Neural cell (in vitro differentiated cells): ENCODE measurements at regions not wholly inside any gene's neighbourhood (a gene's known extent, or its start where the extent isn't known, plus 50 kb on each side); places are given as distances from the start of the nearest gene placed in this dataset.

Experiments used
- H2AFZ ChIP-seq: fragments of 200-600, 300-800 bp; sonication (generic), shearing (Covaris generic); 2 replicates; pipeline ENCODE4 v1.6.0; 2014; ENCODE audit warnings: low read depth, mild to moderate bottlenecking, antibody characterized with exemption, low read length, moderate library complexity
- H3F3A ChIP-seq: fragments of 200-600 bp; shearing (Covaris generic); 2 replicates; pipeline ENCODE4 v1.6.1; 2016; ENCODE audit warnings: mild to moderate bottlenecking, moderate library complexity, mixed read lengths, antibody characterized with exemption, low read length; ENCODE audit not compliant: insufficient read depth, poor library complexity, severe bottlenecking
- H3K27ac ChIP-seq: fragments of 200-600, 300-800 bp; sonication (generic), shearing (Covaris generic); 2 replicates; pipeline ENCODE4 v1.5.1; 2014; ENCODE audit warnings: mild to moderate bottlenecking, low read length, moderate library complexity
- H3K27me3 ChIP-seq: fragments of 300-800, 200-600 bp; sonication (generic), shearing (Covaris generic); 2 replicates; pipeline ENCODE4 v1.6.0; 2014; ENCODE audit warnings: mild to moderate bottlenecking, low read depth, low read length, moderate library complexity; ENCODE audit not compliant: insufficient read depth
- H3K36me3 ChIP-seq: fragments of 300-800, 200-600 bp; sonication (generic), shearing (Covaris generic); 2 replicates; pipeline ENCODE4 v1.5.1; 2014; ENCODE audit warnings: mild to moderate bottlenecking, antibody characterized with exemption, low read length, moderate library complexity; ENCODE audit not compliant: insufficient read depth
- H3K4me2 ChIP-seq: fragments of 300-800, 200-600 bp; sonication (generic), shearing (Covaris generic); 2 replicates; pipeline ENCODE4 v1.6.0; 2014; ENCODE audit warnings: mild to moderate bottlenecking, low read length
- H3K4me3 ChIP-seq: fragments of 300-800, 200-600 bp; sonication (generic), shearing (Covaris generic); 2 replicates; pipeline ENCODE4 v1.5.1; 2014; ENCODE audit warnings: mild to moderate bottlenecking, low read length, moderate library complexity
- H3K79me2 ChIP-seq: fragments of 200-600 bp; shearing (Covaris generic); replicated peaks from 2 replicates; pipeline ENCODE4 v1.6.0; 2014; ENCODE audit warnings: mild to moderate bottlenecking, low read length, moderate library complexity; ENCODE audit not compliant: insufficient read depth
- H3K9ac ChIP-seq: fragments of 300-800, 200-600 bp; sonication (generic), shearing (Covaris generic); 2 replicates; pipeline ENCODE4 v1.6.1; 2016; ENCODE audit warnings: mild to moderate bottlenecking, low read length, mixed read lengths
- H3K9me2 ChIP-seq: fragments of 200-600 bp; shearing (Covaris generic); 2 replicates; pipeline ENCODE4 v1.6.1; 2016; ENCODE audit warnings: mild to moderate bottlenecking, low read length, mixed read lengths; ENCODE audit not compliant: insufficient read depth
- H3K9me3 ChIP-seq: fragments of 200-600, 300-800 bp; sonication (generic), shearing (Covaris generic); 2 replicates; pipeline ENCODE4 v1.6.1; 2016; ENCODE audit warnings: mild to moderate bottlenecking, mixed run types, low read length, moderate library complexity, mixed read lengths
- H4K20me1 ChIP-seq: fragments of 200-600 bp; shearing (Covaris generic); 2 replicates; pipeline ENCODE4 v1.6.1; 2016; ENCODE audit warnings: mild to moderate bottlenecking, mixed run types; ENCODE audit not compliant: insufficient read depth
- EP300 ChIP-seq: fragments of 450-650 bp; conservative IDR thresholded peaks from 2 replicates; pipeline ENCODE4 v1.6.1; 2014; ENCODE audit warnings: antibody characterized with exemption, mild to moderate bottlenecking, moderate library complexity; ENCODE audit not compliant: poor library complexity, severe bottlenecking
- EZH2 ChIP-seq: fragments of 200-600, 300-800 bp; shearing (Covaris generic), sonication (generic); IDR thresholded peaks from 2 replicates; pipeline ENCODE4 v1.6.1; 2014; ENCODE audit warnings: antibody characterized with exemption, low read length, borderline replicate concordance, mild to moderate bottlenecking; ENCODE audit not compliant: insufficient read depth, poor library complexity, severe bottlenecking
- MXI1 ChIP-seq: fragments of 450-650 bp; conservative IDR thresholded peaks from 2 replicates; pipeline ENCODE4 v1.6.1; 2014; ENCODE audit warnings: antibody characterized with exemption, mild to moderate bottlenecking; ENCODE audit not compliant: poor library complexity, severe bottlenecking
- POLR2AphosphoS5 ChIP-seq: IDR thresholded peaks from 2 replicates; pipeline ENCODE4 v1.6.1; 2012
- RAD21 ChIP-seq: fragments of 450-650 bp; conservative IDR thresholded peaks from 2 replicates; pipeline ENCODE4 v1.6.1; 2014; ENCODE audit warnings: antibody characterized with exemption, mild to moderate bottlenecking, moderate library complexity
- REST ChIP-seq: IDR thresholded peaks from 2 replicates; pipeline ENCODE4 v1.6.1; 2012; ENCODE audit warnings: borderline replicate concordance
- SMC3 ChIP-seq: fragments of 450-650 bp; conservative IDR thresholded peaks from 2 replicates; pipeline ENCODE4 v1.6.1; 2014; ENCODE audit warnings: antibody characterized with exemption, mild to moderate bottlenecking, moderate library complexity; ENCODE audit not compliant: poor library complexity
- TAF1 ChIP-seq: IDR thresholded peaks from 2 replicates; pipeline ENCODE4 v1.6.1; 2012; ENCODE audit warnings: low read depth
- TF ChIP-seq, protein P1 (sequence below): fragments of 450-650 bp; IDR thresholded peaks from 2 replicates; pipeline ENCODE4 v1.5.1; 2014; ENCODE audit warnings: antibody characterized with exemption, mild to moderate bottlenecking, moderate library complexity; ENCODE audit not compliant: poor library complexity, severe bottlenecking

DNA sequence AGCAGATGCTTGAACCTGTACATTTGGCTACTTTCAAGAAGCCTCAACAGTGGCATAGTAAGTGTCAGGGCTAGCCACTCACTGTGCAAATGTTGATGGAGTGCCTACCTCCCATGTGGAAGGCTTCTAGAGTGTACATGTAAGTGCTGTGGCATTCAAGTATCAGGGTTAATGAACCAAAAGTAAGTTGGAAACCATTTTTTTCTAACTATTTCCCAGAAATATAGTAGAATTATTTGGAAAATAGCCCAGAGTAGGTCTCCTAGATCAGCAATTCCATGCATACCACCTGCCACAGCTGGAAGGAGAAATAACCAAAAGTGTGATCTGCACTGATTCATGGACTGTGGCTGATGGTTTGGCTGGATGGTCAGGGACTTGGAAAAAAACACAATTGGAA lies 53.3 kb downstream of the FOXD1 start:
- H3K27ac ChIP-seq = no peak overlapping the region
- H3K9me2 ChIP-seq = no peaks in the 10 kb centered on the region
- no peak overlapping the region for H2AFZ ChIP-seq
- H3K9ac ChIP-seq = no peak overlapping the region
- TF ChIP-seq, protein P1, sequence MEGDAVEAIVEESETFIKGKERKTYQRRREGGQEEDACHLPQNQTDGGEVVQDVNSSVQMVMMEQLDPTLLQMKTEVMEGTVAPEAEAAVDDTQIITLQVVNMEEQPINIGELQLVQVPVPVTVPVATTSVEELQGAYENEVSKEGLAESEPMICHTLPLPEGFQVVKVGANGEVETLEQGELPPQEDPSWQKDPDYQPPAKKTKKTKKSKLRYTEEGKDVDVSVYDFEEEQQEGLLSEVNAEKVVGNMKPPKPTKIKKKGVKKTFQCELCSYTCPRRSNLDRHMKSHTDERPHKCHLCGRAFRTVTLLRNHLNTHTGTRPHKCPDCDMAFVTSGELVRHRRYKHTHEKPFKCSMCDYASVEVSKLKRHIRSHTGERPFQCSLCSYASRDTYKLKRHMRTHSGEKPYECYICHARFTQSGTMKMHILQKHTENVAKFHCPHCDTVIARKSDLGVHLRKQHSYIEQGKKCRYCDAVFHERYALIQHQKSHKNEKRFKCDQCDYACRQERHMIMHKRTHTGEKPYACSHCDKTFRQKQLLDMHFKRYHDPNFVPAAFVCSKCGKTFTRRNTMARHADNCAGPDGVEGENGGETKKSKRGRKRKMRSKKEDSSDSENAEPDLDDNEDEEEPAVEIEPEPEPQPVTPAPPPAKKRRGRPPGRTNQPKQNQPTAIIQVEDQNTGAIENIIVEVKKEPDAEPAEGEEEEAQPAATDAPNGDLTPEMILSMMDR = no peak
- TF ChIP-seq TAF1 = no peak
- no peak for TF ChIP-seq REST
- TF ChIP-seq SMC3 = no peak
- no peak for TF ChIP-seq MXI1
- no peak for TF ChIP-seq EP300
- no peaks in the 10 kb centered on the region for H3K9me3 ChIP-seq
- H3K79me2 ChIP-seq = no peaks in the 10 kb centered on the region
- H3K27me3 ChIP-seq = no peaks in the 10 kb centered on the region
- H3K4me2 ChIP-seq = no peak overlapping the region
- H3K36me3 ChIP-seq = no peaks in the 10 kb centered on the region
- H4K20me1 ChIP-seq = no peaks in the 10 kb centered on the region
- H3K4me3 ChIP-seq = no peak overlapping the region
- no peaks in the 10 kb centered on the region for H3F3A ChIP-seq

DNA sequence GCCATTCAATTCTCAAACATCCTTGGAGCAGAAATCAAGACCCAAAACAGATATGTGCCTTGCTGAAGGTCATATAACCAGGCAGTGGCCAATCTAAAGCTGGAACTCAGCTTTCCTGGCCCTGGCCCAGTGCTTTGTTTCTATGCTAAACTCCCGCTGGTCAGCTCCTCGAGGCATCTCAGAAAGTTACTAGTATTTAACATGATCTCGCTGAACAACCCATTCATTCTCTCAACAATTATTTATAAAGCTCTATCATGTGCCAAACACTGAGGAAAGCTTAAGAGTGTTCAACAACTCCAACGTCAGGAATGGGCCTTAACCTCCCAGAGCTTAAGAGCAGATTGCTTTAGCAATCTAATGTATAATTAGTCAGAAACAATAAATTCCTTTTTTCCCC lies 54.0 kb downstream of the FOXD1 start:
- H2AFZ ChIP-seq = no peak overlapping the region
- no peaks in the 10 kb centered on the region for H3K79me2 ChIP-seq
- H3K4me2 ChIP-seq = no peak overlapping the region
- TF ChIP-seq SMC3 (no peak), POLR2AphosphoS5 (no peak), REST (no peak), RAD21 (no peak), MXI1 (no peak), EZH2 (no peak), EP300 (no peak), TAF1 (no peak)
- TF ChIP-seq, protein P1 = no peak
- no peak overlapping the region for H3K9ac ChIP-seq
- no peaks in the 10 kb centered on the region for H3F3A ChIP-seq
- no peaks in the 10 kb centered on the region for H3K27me3 ChIP-seq
- H3K27ac ChIP-seq = no peak overlapping the region
- H3K4me3 ChIP-seq = no peak overlapping the region
- no peaks in the 10 kb centered on the region for H3K36me3 ChIP-seq
- H3K9me3 ChIP-seq = no peaks in the 10 kb centered on the region
- no peaks in the 10 kb centered on the region for H4K20me1 ChIP-seq
- no peaks in the 10 kb centered on the region for H3K9me2 ChIP-seq
